ENCODE measurements at regions not wholly inside any gene's neighbourhood (a gene's known extent, or its start where the extent isn't known, plus 50 kb on each side); places are given as distances from the start of the nearest gene placed in this dataset.

DNA sequence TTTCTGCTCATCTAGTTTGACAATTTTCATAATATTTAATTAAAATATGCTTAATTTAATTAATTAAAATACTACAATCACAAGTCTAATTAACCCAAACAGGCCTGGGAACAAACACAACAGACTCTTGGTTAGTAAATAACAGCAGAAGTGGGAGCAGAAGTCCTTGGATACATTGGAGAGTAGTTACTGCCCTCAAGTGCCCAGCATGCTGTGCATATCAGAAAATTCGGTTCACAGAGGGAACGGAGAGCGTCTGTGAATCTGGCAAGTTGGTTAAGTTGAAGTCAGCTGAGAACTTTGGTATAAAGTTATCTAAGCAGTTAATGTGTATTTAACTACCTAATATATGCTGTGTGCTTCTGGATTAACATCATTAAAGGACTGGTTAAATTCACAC is 87.0 kb upstream of the ATG10 start:
- H3K27ac ChIP-seq: no peak overlapping the region
- no peak for ATAC-seq (ENCODE audit: insufficient number of reproducible peaks, low FRiP score, low read depth)
- no peak overlapping the region for H3K4me3 ChIP-seq
- no peak for DNase-seq (ENCODE audit: low spot score)
- H3K27me3 ChIP-seq (replicated peaks; ENCODE audit: insufficient read depth): no peaks in the 10 kb centered on the region
- no peaks in the 10 kb centered on the region for H3K36me3 ChIP-seq
- TF ChIP-seq, protein P1, sequence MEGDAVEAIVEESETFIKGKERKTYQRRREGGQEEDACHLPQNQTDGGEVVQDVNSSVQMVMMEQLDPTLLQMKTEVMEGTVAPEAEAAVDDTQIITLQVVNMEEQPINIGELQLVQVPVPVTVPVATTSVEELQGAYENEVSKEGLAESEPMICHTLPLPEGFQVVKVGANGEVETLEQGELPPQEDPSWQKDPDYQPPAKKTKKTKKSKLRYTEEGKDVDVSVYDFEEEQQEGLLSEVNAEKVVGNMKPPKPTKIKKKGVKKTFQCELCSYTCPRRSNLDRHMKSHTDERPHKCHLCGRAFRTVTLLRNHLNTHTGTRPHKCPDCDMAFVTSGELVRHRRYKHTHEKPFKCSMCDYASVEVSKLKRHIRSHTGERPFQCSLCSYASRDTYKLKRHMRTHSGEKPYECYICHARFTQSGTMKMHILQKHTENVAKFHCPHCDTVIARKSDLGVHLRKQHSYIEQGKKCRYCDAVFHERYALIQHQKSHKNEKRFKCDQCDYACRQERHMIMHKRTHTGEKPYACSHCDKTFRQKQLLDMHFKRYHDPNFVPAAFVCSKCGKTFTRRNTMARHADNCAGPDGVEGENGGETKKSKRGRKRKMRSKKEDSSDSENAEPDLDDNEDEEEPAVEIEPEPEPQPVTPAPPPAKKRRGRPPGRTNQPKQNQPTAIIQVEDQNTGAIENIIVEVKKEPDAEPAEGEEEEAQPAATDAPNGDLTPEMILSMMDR (IDR thresholded peaks at IDR 0.05): no peak
- H3K9me3 ChIP-seq: no peaks in the 10 kb centered on the region
- H3K4me1 ChIP-seq (ENCODE audit: control insufficient read depth in 1 of 2, low read depth in 2 of 2): no peaks in the 10 kb centered on the region

DNA sequence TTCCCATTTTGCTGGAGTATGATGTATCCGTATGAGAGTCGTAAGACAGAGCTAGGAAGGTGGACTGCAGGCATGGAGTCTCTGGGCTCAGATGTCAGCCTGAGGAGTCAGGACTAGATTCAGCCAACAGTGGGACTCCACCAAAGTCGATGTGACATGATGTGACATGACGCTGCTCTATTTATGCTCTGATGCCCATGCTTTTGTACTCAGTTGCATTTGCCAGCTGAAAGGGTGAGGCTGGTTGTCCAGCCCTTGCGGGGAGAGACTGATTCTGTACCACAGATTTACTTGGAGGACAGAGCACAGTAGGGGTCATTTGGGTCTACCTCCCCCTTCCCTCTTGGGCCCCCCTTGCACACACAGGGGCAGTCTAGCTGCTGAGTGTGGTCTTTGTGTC is 88.5 kb upstream of the ATG10 start:
- H3K4me1 ChIP-seq (ENCODE audit: control insufficient read depth in 1 of 2, low read depth in 2 of 2): no peaks in the 10 kb centered on the region
- no peak for ATAC-seq (ENCODE audit: insufficient number of reproducible peaks, low FRiP score, low read depth)
- no peaks in the 10 kb centered on the region for H3K9me3 ChIP-seq
- no peaks in the 10 kb centered on the region for H3K36me3 ChIP-seq
- no peak for DNase-seq (ENCODE audit: low spot score)
- no peak overlapping the region for H3K27ac ChIP-seq
- H3K4me3 ChIP-seq: no peak overlapping the region
- H3K27me3 ChIP-seq (replicated peaks; ENCODE audit: insufficient read depth): no peaks in the 10 kb centered on the region
- TF ChIP-seq, protein P1 (IDR thresholded peaks at IDR 0.05): no peak

DNA sequence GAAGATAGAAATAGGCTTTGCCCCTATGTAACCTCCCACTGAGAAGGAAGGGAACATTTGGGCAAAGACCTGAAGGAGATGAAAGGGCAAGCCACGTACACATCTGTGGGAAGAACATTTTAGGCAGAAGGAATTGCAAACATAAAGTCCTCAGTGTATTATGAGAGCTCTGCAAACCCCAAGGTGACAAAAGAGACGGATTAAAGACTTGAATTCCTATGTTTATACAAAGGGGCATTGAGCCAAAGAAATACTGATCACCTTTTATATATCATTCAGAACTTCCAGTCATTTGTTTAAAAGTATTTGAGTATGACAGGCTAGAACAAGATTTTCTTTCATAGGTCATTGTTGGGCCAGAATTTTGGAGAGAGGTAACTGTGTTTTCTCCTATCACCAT is 90.2 kb upstream of the ATG10 start:
- Histone ChIP-seq H3K4me3 (no peak overlapping the region), H3K36me3 (no peaks in the 10 kb centered on the region), H3K9me3 (no peaks in the 10 kb centered on the region), H3K4me1 (ENCODE audit: control insufficient read depth in 1 of 2, low read depth in 2 of 2) (no peaks in the 10 kb centered on the region), H3K27ac (no peak overlapping the region), H3K27me3 (replicated peaks; ENCODE audit: insufficient read depth) (no peaks in the 10 kb centered on the region)
- DNase-seq (ENCODE audit: low spot score) (no peak), ATAC-seq (ENCODE audit: insufficient number of reproducible peaks, low FRiP score, low read depth) (no peak)
- TF ChIP-seq, protein P1 (IDR thresholded peaks at IDR 0.05): no peak

DNA sequence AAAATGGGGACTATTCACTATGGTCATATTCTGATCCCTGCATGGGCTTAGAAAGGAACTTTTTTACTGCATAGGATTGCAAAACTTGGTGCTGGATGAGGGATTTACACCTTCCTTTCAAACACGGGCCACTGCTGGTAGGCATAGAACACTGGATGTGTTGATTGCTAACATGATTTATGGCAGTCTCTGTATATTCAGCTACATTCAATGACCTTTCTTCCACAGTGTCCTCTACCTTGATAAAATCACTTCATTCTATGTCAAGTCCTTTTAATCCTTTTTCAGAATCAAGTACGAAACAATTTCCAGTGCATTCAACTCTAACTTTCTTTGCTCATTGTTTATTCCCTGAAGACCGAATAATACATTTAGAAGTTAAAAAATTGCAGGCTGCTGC is 91.9 kb upstream of the ATG10 start:
- TF ChIP-seq, protein P1 (IDR thresholded peaks at IDR 0.05): no peak
- no peak for DNase-seq (ENCODE audit: low spot score)
- no peak overlapping the region for H3K27ac ChIP-seq
- H3K4me1 ChIP-seq (ENCODE audit: control insufficient read depth in 1 of 2, low read depth in 2 of 2): no peaks in the 10 kb centered on the region
- H3K36me3 ChIP-seq: no peaks in the 10 kb centered on the region
- H3K4me3 ChIP-seq: no peak overlapping the region
- ATAC-seq (ENCODE audit: insufficient number of reproducible peaks, low FRiP score, low read depth): no peak
- H3K27me3 ChIP-seq (replicated peaks; ENCODE audit: insufficient read depth): no peaks in the 10 kb centered on the region
- H3K9me3 ChIP-seq: no peaks in the 10 kb centered on the region

DNA sequence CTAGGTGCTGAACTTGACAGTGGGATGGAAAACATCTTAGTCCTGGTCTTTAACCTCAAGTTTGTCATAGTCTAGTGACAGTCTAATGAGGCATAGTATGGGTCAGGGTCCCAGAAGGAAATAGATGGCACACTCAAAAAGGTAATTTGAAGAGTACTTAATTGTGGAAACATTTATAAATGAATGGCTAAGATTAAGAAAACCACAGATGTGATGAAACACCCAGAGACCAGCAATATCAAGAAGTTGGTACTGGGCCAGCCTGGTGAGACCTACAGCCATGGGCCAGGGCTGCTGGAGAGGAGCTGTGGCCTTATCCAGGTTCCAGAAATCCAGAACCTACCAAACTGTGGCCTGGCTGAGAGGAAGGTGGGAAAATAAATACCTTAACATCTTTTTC is 93.5 kb upstream of the ATG10 start:
- H3K36me3 ChIP-seq: no peaks in the 10 kb centered on the region
- H3K4me3 ChIP-seq: no peak overlapping the region
- TF ChIP-seq, protein P1 (IDR thresholded peaks at IDR 0.05): no peak
- no peaks in the 10 kb centered on the region for H3K9me3 ChIP-seq
- no peak overlapping the region for H3K27ac ChIP-seq
- H3K4me1 ChIP-seq (ENCODE audit: control insufficient read depth in 1 of 2, low read depth in 2 of 2): no peaks in the 10 kb centered on the region
- H3K27me3 ChIP-seq (replicated peaks; ENCODE audit: insufficient read depth): no peaks in the 10 kb centered on the region
- ATAC-seq (ENCODE audit: insufficient number of reproducible peaks, low FRiP score, low read depth) (no peak), DNase-seq (ENCODE audit: low spot score) (no peak)
